A673 (cell line): ENCODE measurements at regions not wholly inside any gene's neighbourhood (a gene's known extent, or its start where the extent isn't known, plus 50 kb on each side); places are given as distances from the start of the nearest gene placed in this dataset.

Experiments
- CTCF ChIP-seq: fragments of 300-800, 200-600 bp; sonication (generic); conservative IDR thresholded peaks from 2 replicates; pipeline ENCODE4 v1.5.1; 2017; ENCODE audit warnings: low read depth, mild to moderate bottlenecking, antibody characterized with exemption, low read length, moderate library complexity, mixed read lengths
- EZH2 ChIP-seq: fragments of 200-600 bp; sonication (generic); IDR thresholded peaks from 2 replicates; pipeline ENCODE4 v1.6.1; 2017; ENCODE audit warnings: borderline replicate concordance, low read depth, mild to moderate bottlenecking, mixed read lengths, antibody characterized with exemption, low read length; ENCODE audit not compliant: poor library complexity, severe bottlenecking

DNA sequence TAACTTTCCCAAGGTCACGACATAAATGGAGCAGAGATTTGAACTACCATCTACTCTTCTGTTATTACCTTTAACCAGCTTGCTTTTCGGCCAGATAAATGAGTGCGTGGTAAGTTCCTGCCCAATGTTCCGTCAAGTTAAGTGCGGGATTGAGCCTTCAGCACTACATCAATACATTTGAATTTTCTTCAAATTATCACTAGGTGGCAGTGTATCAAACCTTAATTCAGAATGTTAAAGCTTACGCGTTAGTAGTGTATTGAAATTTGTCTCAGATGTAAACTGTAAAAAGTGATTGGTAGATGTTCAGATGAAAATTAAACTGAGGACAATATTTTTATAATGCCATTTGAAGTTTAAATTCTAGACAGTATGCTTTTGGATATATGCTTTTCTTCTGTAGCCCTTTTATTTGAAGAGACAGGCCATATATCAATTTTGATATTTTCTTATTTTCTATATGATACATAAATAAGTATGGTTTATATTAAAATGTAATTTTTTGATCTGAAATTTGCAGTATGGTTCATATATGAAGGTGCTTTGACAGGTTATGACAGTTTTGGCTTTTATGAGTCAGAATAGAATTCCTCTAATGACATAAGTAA lies 681.3 kb downstream of the ADCYAP1 start:
- TF ChIP-seq CTCF (peak; percentile 72), EZH2 (no peak)
